IMR-90 (cell line): ENCODE measurements at regions not wholly inside any gene's neighbourhood (a gene's known extent, or its start where the extent isn't known, plus 50 kb on each side); places are given as distances from the start of the nearest gene placed in this dataset.

Experiments
- ATAC-seq: fragments of 200-7000 bp; cut with Tn5 transposase; 2 replicates; pipeline ENCODE4 v1.9.1; 2020; ENCODE audit warnings: low read depth, mild to moderate bottlenecking, moderate library complexity
- BruUV-seq: library from RNA; stranded (reverse); fragments of 400-500 nt; replicated peaks from 2 replicates; lab custom pipeline; 2021; lab: Mats Ljungman, UMichigan
- CTCF ChIA-PET: fragments of 300-600 bp; formaldehyde crosslinking; extraction: SDS; loops from one replicate; lab custom pipeline; 2021; ENCODE audit warnings: antibody characterized with exemption; lab: Yijun Ruan, JAX
- POLR2A ChIA-PET: fragments of 300-600 bp; sonication (Branson Sonifier 250); formaldehyde crosslinking; loops from one replicate; lab custom pipeline; 2022; ENCODE audit warnings: antibody characterized with exemption; ENCODE audit not compliant: unreplicated experiment; lab: Charles Lee
- DNase-seq: peaks from one replicate; pipeline ENCODE4 v3.0.0; 2013
- H2AFZ ChIP-seq: replicated peaks from 2 replicates; pipeline ENCODE3; 2013; ENCODE audit warnings: low read length, mild to moderate bottlenecking; ENCODE audit not compliant: poor library complexity
- H2AK5ac ChIP-seq: 2 replicates; pipeline ENCODE4 v1.6.1; 2013; ENCODE audit warnings: low read depth, low read length, inconsistent platforms
- H2AK9ac ChIP-seq: replicated peaks from 2 replicates; pipeline ENCODE3; 2013; ENCODE audit warnings: mild to moderate bottlenecking, low read depth, low read length, moderate library complexity; ENCODE audit not compliant: poor library complexity
- H2BK120ac ChIP-seq: 2 replicates; pipeline ENCODE4 v1.6.1; 2013; ENCODE audit warnings: low read depth, low read length, inconsistent platforms
- H2BK15ac ChIP-seq: 3 replicates; pipeline ENCODE4 v1.6.1; 2013; ENCODE audit warnings: low read depth, low read length, inconsistent platforms
- H2BK20ac ChIP-seq: 2 replicates; pipeline ENCODE4 v1.6.1; 2013; ENCODE audit warnings: low read depth, mild to moderate bottlenecking, inconsistent platforms, low read length, moderate library complexity
- H2BK5ac ChIP-seq: 2 replicates; pipeline ENCODE4 v1.6.1; 2013; ENCODE audit warnings: mild to moderate bottlenecking, low read depth, low read length, inconsistent platforms; ENCODE audit not compliant: poor library complexity, severe bottlenecking
- H3K14ac ChIP-seq: replicated peaks from 2 replicates; pipeline ENCODE4 v1.6.1; 2013; ENCODE audit warnings: low read depth, low read length, inconsistent platforms
- H3K18ac ChIP-seq: 2 replicates; pipeline ENCODE4 v1.6.1; 2013; ENCODE audit warnings: low read depth, low read length, control low read depth
- H3K23ac ChIP-seq: 2 replicates; pipeline ENCODE4 v1.6.1; 2013; ENCODE audit warnings: low read depth, low read length, inconsistent platforms
- H3K27ac ChIP-seq: 2 replicates; pipeline ENCODE4 v1.5.1; 2013; ENCODE audit warnings: mild to moderate bottlenecking, control low read depth, low read length; ENCODE audit not compliant: insufficient read depth
- H3K27me3 ChIP-seq: 2 replicates; pipeline ENCODE4 v1.6.1; 2013; ENCODE audit warnings: low read length; ENCODE audit not compliant: control insufficient read depth, insufficient read depth
- H3K36me3 ChIP-seq: 2 replicates; pipeline ENCODE4 v1.6.1; 2013; ENCODE audit warnings: low read length, mixed read lengths; ENCODE audit not compliant: control insufficient read depth, insufficient read depth
- H3K4ac ChIP-seq: 2 replicates; pipeline ENCODE4 v1.6.1; 2013; ENCODE audit warnings: low read depth, low read length, inconsistent platforms
- H3K4me1 ChIP-seq: 2 replicates; pipeline ENCODE4 v1.6.1; 2013; ENCODE audit warnings: low read length, mixed read lengths; ENCODE audit not compliant: control insufficient read depth, insufficient read depth
- H3K4me2 ChIP-seq: 2 replicates; pipeline ENCODE4 v1.6.1; 2013; ENCODE audit warnings: low read depth, mild to moderate bottlenecking, control low read depth, low read length, moderate library complexity
- H3K4me3 ChIP-seq: 2 replicates; pipeline ENCODE4 v1.5.1; 2013; ENCODE audit warnings: low read depth, mild to moderate bottlenecking, control low read depth, low read length, moderate library complexity; ENCODE audit not compliant: insufficient read depth
- H3K56ac ChIP-seq: 2 replicates; pipeline ENCODE4 v1.6.1; 2013; ENCODE audit warnings: low read length, inconsistent platforms; ENCODE audit not compliant: insufficient read depth; ENCODE audit errors: extremely low read depth
- H3K79me1 ChIP-seq, 2 experiments: 2 replicates each; pipeline ENCODE4 v1.6.1; 2013; ENCODE audit warnings: low read length in 2 of 2, inconsistent platforms in 1 of 2, low read depth in 1 of 2
- H3K9ac ChIP-seq: 2 replicates; pipeline ENCODE4 v1.6.1; 2013; ENCODE audit warnings: low read depth, low read length, control low read depth
- H3K9me1 ChIP-seq: 2 replicates; pipeline ENCODE4 v1.6.1; 2013; ENCODE audit warnings: low read length, inconsistent platforms; ENCODE audit not compliant: insufficient read depth
- H3K9me3 ChIP-seq: 2 replicates; pipeline ENCODE4 v1.6.1; 2013; ENCODE audit warnings: low read length; ENCODE audit not compliant: control insufficient read depth, insufficient read depth
- H4K20me1 ChIP-seq: 2 replicates; pipeline ENCODE4 v1.6.1; 2013; ENCODE audit warnings: low read length, inconsistent platforms; ENCODE audit not compliant: insufficient read depth
- H4K5ac ChIP-seq: 2 replicates; pipeline ENCODE4 v1.6.1; 2013; ENCODE audit warnings: mild to moderate bottlenecking, low read depth, low read length, control low read depth
- H4K8ac ChIP-seq, 2 experiments: 2 replicates each; pipeline ENCODE4 v1.6.1; 2013; ENCODE audit warnings: low read depth in 2 of 2, low read length in 2 of 2, control low read depth in 1 of 2, inconsistent platforms in 1 of 2
- H4K91ac ChIP-seq: 2 replicates; pipeline ENCODE4 v1.6.1; 2013; ENCODE audit warnings: low read depth, low read length, inconsistent platforms; ENCODE audit not compliant: insufficient read depth
- BHLHE40 ChIP-seq: fragments of 150-350 bp; IDR thresholded peaks from 2 replicates; pipeline ENCODE4 v1.6.1; 2016; ENCODE audit warnings: mild to moderate bottlenecking, low read depth, low read length
- CEBPB ChIP-seq: IDR thresholded peaks from 2 replicates; pipeline ENCODE4 v1.6.1; 2012; ENCODE audit warnings: low read depth, low read length, improper control_type of control experiment
- CHD1 ChIP-seq: IDR thresholded peaks from 2 replicates; pipeline ENCODE4 v1.6.1; 2012; ENCODE audit warnings: low read depth, low read length, improper control_type of control experiment
- ELK1 ChIP-seq: fragments of 150-350 bp; IDR thresholded peaks from 2 replicates; pipeline ENCODE4 v1.6.1; 2016; ENCODE audit warnings: low read depth, mild to moderate bottlenecking, low read length, moderate library complexity, borderline replicate concordance
- FOS ChIP-seq: fragments of 150-350 bp; IDR thresholded peaks from 2 replicates; pipeline ENCODE4 v1.6.1; 2016; ENCODE audit warnings: low read depth, low read length
- MAFK ChIP-seq: IDR thresholded peaks from 2 replicates; pipeline ENCODE4 v1.6.1; 2012; ENCODE audit warnings: low read depth, low read length, improper control_type of control experiment
- MAZ ChIP-seq: IDR thresholded peaks from 2 replicates; pipeline ENCODE4 v1.6.1; 2012; ENCODE audit warnings: low read depth, mild to moderate bottlenecking, low read length, improper control_type of control experiment, moderate library complexity, borderline replicate concordance
- MXI1 ChIP-seq: IDR thresholded peaks from 2 replicates; pipeline ENCODE4 v1.6.1; 2012; ENCODE audit warnings: low read depth, mild to moderate bottlenecking, low read length, moderate library complexity, borderline replicate concordance
- NFE2L2 ChIP-seq: fragments of 150-350 bp; IDR thresholded peaks from 2 replicates; pipeline ENCODE4 v1.6.1; 2016; ENCODE audit warnings: low read depth, mild to moderate bottlenecking, low read length
- POLR2A ChIP-seq: IDR thresholded peaks from 2 replicates; pipeline ENCODE4 v1.6.1; 2012; ENCODE audit warnings: mild to moderate bottlenecking, low read depth, low read length
- RAD21 ChIP-seq: IDR thresholded peaks from 2 replicates; pipeline ENCODE4 v1.6.1; 2012; ENCODE audit warnings: low read length, improper control_type of control experiment
- RCOR1 ChIP-seq: IDR thresholded peaks from 2 replicates; pipeline ENCODE4 v1.6.1; 2012; ENCODE audit warnings: mild to moderate bottlenecking, low read length, improper control_type of control experiment; ENCODE audit not compliant: insufficient replicate concordance
- RFX5 ChIP-seq: IDR thresholded peaks from 2 replicates; pipeline ENCODE4 v1.8.0; 2012; ENCODE audit warnings: low read depth, mild to moderate bottlenecking, low read length, moderate library complexity
- SMC3 ChIP-seq: fragments of 150-350 bp; IDR thresholded peaks from 2 replicates; pipeline ENCODE4 v1.6.1; 2016; ENCODE audit warnings: low read depth, mild to moderate bottlenecking, antibody characterized with exemption, low read length, moderate library complexity
- USF2 ChIP-seq: fragments of 150-350 bp; IDR thresholded peaks from 2 replicates; pipeline ENCODE4 v1.6.1; 2017; ENCODE audit warnings: mild to moderate bottlenecking, antibody characterized with exemption, low read length, low read depth
- WGBS, 2 experiments: methylation state at CpG; one replicate each; pipeline versions ENCODE4 v1.1.5 to v1.1.7; 2013; ENCODE audit warnings: missing lambda C conversion rate in 2 of 2; ENCODE audit not compliant: insufficient read length in 1 of 2; ENCODE audit errors: extremely low coverage in 2 of 2; 5-methylcytosine and 5-hydroxymethylcytosine counted together
- dilution Hi-C: fragments of 300-500 bp; cut with HindIII; formaldehyde crosslinking; loops from one replicate; pipeline ENCODE4 v1.14.3; 2018; ENCODE audit warnings: low sequenced_read_pairs; ENCODE audit not compliant: unreplicated experiment
- in situ Hi-C: fragments of 300-500 bp; cut with MboI; formaldehyde crosslinking; loops from 3 replicates; pipeline ENCODE4 v1.14.3; 2019; ENCODE audit warnings: low sequenced_read_pairs, inconsistent platforms, mixed read lengths
- intact Hi-C: fragments of 100-400 bp; cut with micrococcal nuclease; formaldehyde crosslinking; loops from 2 replicates; pipeline ENCODE4 v1.10.0; 2022
- TF ChIP-seq, protein P1 (sequence below): conservative IDR thresholded peaks from 2 replicates; pipeline ENCODE4 v1.5.1; 2012; ENCODE audit warnings: mild to moderate bottlenecking, low read depth, low read length, improper control_type of control experiment

GRCh38 chr14:82124511-82124910 lies 590.9 kb upstream of the SEL1L start:
- Histone ChIP-seq H3K27me3 (no peaks in the 10 kb centered on the region), H2BK5ac (no peak overlapping the region), H3K27ac (no peak overlapping the region), H3K4me3 (no peak overlapping the region), H2BK120ac (no peak overlapping the region), H3K36me3 (no peaks in the 10 kb centered on the region), H3K79me1 (no peaks in the 10 kb centered on the region), H3K4me1 (no peaks in the 10 kb centered on the region), H4K20me1 (no peaks in the 10 kb centered on the region), H4K5ac (no peak overlapping the region), H3K18ac (no peak overlapping the region), H3K4me2 (no peak overlapping the region), H3K9me3 (peaks cover 6% of the 10 kb centered on the region), H4K8ac (no peak overlapping the region), H3K9me1 (no peaks in the 10 kb centered on the region), H4K91ac (no peak overlapping the region), H3K56ac (no peak overlapping the region), H2BK20ac (no peak overlapping the region), H3K4ac (no peak overlapping the region), H2AK9ac (no peak overlapping the region), H3K9ac (no peak overlapping the region), H2AK5ac (no peak overlapping the region), H3K14ac (no peak overlapping the region), H2BK15ac (no peak overlapping the region), H3K23ac (no peak overlapping the region), H2AFZ (no peak overlapping the region)
- TF ChIP-seq USF2 = no peak
- no peak for TF ChIP-seq ELK1
- TF ChIP-seq FOS = no peak
- no peak for TF ChIP-seq RAD21
- TF ChIP-seq POLR2A = no peak
- TF ChIP-seq RFX5 = no peak
- no peak for TF ChIP-seq NFE2L2
- no peak for TF ChIP-seq CHD1
- no peak for TF ChIP-seq RCOR1
- TF ChIP-seq MAZ = no peak
- TF ChIP-seq MAFK = no peak
- TF ChIP-seq MXI1 = no peak
- TF ChIP-seq, protein P1, sequence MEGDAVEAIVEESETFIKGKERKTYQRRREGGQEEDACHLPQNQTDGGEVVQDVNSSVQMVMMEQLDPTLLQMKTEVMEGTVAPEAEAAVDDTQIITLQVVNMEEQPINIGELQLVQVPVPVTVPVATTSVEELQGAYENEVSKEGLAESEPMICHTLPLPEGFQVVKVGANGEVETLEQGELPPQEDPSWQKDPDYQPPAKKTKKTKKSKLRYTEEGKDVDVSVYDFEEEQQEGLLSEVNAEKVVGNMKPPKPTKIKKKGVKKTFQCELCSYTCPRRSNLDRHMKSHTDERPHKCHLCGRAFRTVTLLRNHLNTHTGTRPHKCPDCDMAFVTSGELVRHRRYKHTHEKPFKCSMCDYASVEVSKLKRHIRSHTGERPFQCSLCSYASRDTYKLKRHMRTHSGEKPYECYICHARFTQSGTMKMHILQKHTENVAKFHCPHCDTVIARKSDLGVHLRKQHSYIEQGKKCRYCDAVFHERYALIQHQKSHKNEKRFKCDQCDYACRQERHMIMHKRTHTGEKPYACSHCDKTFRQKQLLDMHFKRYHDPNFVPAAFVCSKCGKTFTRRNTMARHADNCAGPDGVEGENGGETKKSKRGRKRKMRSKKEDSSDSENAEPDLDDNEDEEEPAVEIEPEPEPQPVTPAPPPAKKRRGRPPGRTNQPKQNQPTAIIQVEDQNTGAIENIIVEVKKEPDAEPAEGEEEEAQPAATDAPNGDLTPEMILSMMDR = no peak
- no peak for TF ChIP-seq CEBPB
- TF ChIP-seq SMC3 = no peak
- TF ChIP-seq BHLHE40 = no peak
- WGBS, 2 experiments = 43% methylated on average over 1 of the region's 2 CpGs; no CpG with 5 or more reads in 1 of the 2 experiments
- CTCF ChIA-PET = interaction anchor here (0.6 kb wide), 1 partner anchor 111 kb away, joined by 5 read pairs; no protein-coding TSS in a partner anchor
- POLR2A ChIA-PET = no interaction called here
- no peak for ATAC-seq
- in situ Hi-C loops = no loop called here
- no peak for DNase-seq
- dilution Hi-C loops = no loop called here
- intact Hi-C loops = no loop called here
- no TSS peak for BruUV-seq
